GM12891 (cell line): ENCODE measurements at regions not wholly inside any gene's neighbourhood (a gene's known extent, or its start where the extent isn't known, plus 50 kb on each side); places are given as distances from the start of the nearest gene placed in this dataset.

Experiments
- PAX5 ChIP-seq: IDR thresholded peaks from 2 replicates; pipeline ENCODE4 v1.6.1; 2011; ENCODE audit warnings: low read length, moderate library complexity, mild to moderate bottlenecking; ENCODE audit not compliant: insufficient read depth, severe bottlenecking
- POLR2A ChIP-seq: IDR thresholded peaks from 2 replicates; pipeline ENCODE4 v1.6.1; 2011; ENCODE audit warnings: low read depth, low read length, control low read depth
- POLR2AphosphoS5 ChIP-seq: IDR thresholded peaks from 2 replicates; pipeline ENCODE4 v1.6.1; 2011; ENCODE audit warnings: low read depth, low read length, control low read depth
- SPI1 ChIP-seq: IDR thresholded peaks from 2 replicates; pipeline ENCODE4 v1.6.1; 2011; ENCODE audit warnings: low read depth, low read length, control low read depth
- TAF1 ChIP-seq: IDR thresholded peaks from 2 replicates; pipeline ENCODE4 v1.6.1; 2011; ENCODE audit warnings: low read depth, low read length, control low read depth

DNA sequence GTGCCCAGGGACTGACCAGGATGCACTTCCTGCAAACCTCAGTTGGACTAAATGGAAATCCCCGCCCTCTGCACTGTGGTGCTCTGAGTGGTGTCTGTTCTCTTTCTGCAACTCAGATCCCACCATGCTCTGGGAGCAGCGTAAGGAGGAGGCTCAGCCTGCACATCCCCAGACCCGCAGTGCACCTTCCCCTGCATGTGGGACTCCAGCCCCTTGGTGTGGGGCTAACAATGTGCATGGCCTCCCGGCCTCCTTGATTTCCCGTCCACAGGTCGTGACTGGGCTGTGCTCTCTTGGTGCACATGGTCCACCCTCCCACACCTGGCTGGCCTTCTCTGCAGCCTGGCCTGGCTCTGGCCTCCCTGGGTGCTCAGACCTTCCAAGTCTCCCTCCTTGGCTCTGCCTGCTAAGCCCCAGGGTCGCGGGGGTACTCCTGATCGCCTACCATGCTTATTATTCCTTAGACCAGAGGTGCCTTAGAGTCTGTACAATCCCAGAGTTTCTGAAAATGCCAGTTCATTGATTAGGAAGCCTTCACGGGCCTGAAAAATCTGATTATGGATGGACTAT lies 397.5 kb downstream of the IRX2 start:
- TF ChIP-seq POLR2AphosphoS5, result no peak
- no peak for TF ChIP-seq POLR2A
- no peak for TF ChIP-seq PAX5
- no peak for TF ChIP-seq TAF1
- TF ChIP-seq SPI1, result no peak
